HCT116 (cell line): ENCODE measurements at regions not wholly inside any gene's neighbourhood (a gene's known extent, or its start where the extent isn't known, plus 50 kb on each side); places are given as distances from the start of the nearest gene placed in this dataset.

Source experiments
- ATAC-seq: fragments of 200-7000 bp; cut with Tn5 transposase; 2 replicates; pipeline ENCODE4 v1.9.1; 2020; ENCODE audit warnings: mild to moderate bottlenecking, moderate library complexity
- BruUV-seq: library from RNA; stranded (reverse); fragments of 400-500 nt; replicated peaks from 2 replicates; lab custom pipeline; 2021; lab: Mats Ljungman, UMichigan
- CTCF ChIA-PET: fragments of 300-600 bp; sonication (Branson Sonifier 250); formaldehyde crosslinking; loops from one replicate; lab custom pipeline; 2021; ENCODE audit warnings: antibody characterized with exemption; lab: Charles Lee
- POLR2A ChIA-PET: fragments of 300-600, 350-600 bp; sonication (Branson Sonifier 250); formaldehyde crosslinking; loops from one replicate; lab custom pipeline; 2021; ENCODE audit warnings: antibody characterized with exemption; lab: Charles Lee
- RAD21 ChIA-PET, 2 experiments: fragments of 300-600 bp; sonication (Branson Sonifier 250); formaldehyde crosslinking; loops; one replicate each; lab custom pipeline; 2023; ENCODE audit warnings: low total read pairs in 2 of 2; ENCODE audit not compliant: uncharacterized antibody in 2 of 2, unreplicated experiment in 2 of 2, low non-redundant PET in 1 of 2; lab: Charles Lee
- DNase-seq: peaks from one replicate; pipeline ENCODE4 v3.0.0-alpha.2; 2010; ENCODE audit warnings: low read depth, low spot score
- H2AFZ ChIP-seq: fragments of 200-600 bp; shearing (Covaris generic), sonication (generic); 2 replicates; pipeline ENCODE4 v1.6.1; 2017; ENCODE audit warnings: low read depth, mixed run types, mixed read lengths, antibody characterized with exemption, low read length; ENCODE audit not compliant: poor library complexity, severe bottlenecking
- H3K27ac ChIP-seq: 2 replicates; pipeline ENCODE4 v1.5.1; 2012; ENCODE audit warnings: low read depth, low read length
- H3K27me3 ChIP-seq: fragments of 200-600 bp; sonication (generic); 2 replicates; pipeline ENCODE4 v1.6.1; 2016; ENCODE audit warnings: mixed run types, low read length, mixed read lengths; ENCODE audit not compliant: insufficient read depth
- H3K36me3 ChIP-seq, 2 experiments: fragments of 200-500 bp in 1 of 2; fragments of 200-600 bp in 1 of 2; sonication (Bioruptor generic) in 1 of 2; sonication (generic) in 1 of 2; 2 replicates each; pipeline versions ENCODE4 v1.5.1 to v1.6.1; 2014 to 2016; ENCODE audit warnings: low read length in 2 of 2, inconsistent platforms in 1 of 2, mixed read lengths in 1 of 2, mixed run types in 1 of 2; ENCODE audit not compliant: insufficient read depth in 2 of 2, control insufficient read depth in 1 of 2
- H3K4me1 ChIP-seq, 2 experiments: fragments of 200-600 bp in 1 of 2; sonication (generic) in 1 of 2; 2 replicates each; pipeline versions ENCODE4 v1.5.1 to v1.6.1; 2012 to 2017; ENCODE audit warnings: low read length in 2 of 2, inconsistent platforms in 1 of 2, mild to moderate bottlenecking in 1 of 2, mixed read lengths in 1 of 2, mixed run types in 1 of 2, moderate library complexity in 1 of 2; ENCODE audit not compliant: insufficient read depth in 2 of 2, control insufficient read depth in 1 of 2
- H3K4me2 ChIP-seq: fragments of 200-600 bp; sonication (generic); 2 replicates; pipeline ENCODE4 v1.6.1; 2017; ENCODE audit warnings: mixed run types, low read length, mixed read lengths
- H3K4me3 ChIP-seq, 2 experiments: fragments of 200-600 bp in 1 of 2; sonication (generic) in 1 of 2; replicated peaks in 1 of 2; 2 replicates each; pipeline ENCODE4 v1.5.1; 2011 to 2016; ENCODE audit warnings: low read length in 2 of 2, control low read depth in 1 of 2, low read depth in 1 of 2, mild to moderate bottlenecking in 1 of 2, mixed read lengths in 1 of 2, mixed run types in 1 of 2
- H3K79me2 ChIP-seq: fragments of 200-600 bp; sonication (generic); 2 replicates; pipeline ENCODE4 v1.6.1; 2017; ENCODE audit warnings: mild to moderate bottlenecking, mixed run types, low read length, moderate library complexity, mixed read lengths; ENCODE audit not compliant: insufficient read depth
- H3K9ac ChIP-seq: fragments of 200-600 bp; sonication (generic); 2 replicates; pipeline ENCODE4 v1.6.1; 2016; ENCODE audit warnings: low read length, mixed read lengths
- H3K9me2 ChIP-seq: fragments of 200-600 bp; sonication (generic), shearing (Covaris generic); 2 replicates; pipeline ENCODE4 v1.6.1; 2017; ENCODE audit warnings: mixed run types, mild to moderate bottlenecking, moderate library complexity; ENCODE audit not compliant: insufficient read depth
- H3K9me3 ChIP-seq, 2 experiments: fragments of 200-500 bp in 1 of 2; fragments of 200-600 bp in 1 of 2; sonication (Bioruptor generic) in 1 of 2; sonication (generic) in 1 of 2; 2 replicates each; pipeline ENCODE4 v1.6.1; 2014 to 2017; ENCODE audit warnings: low read length in 2 of 2, mixed read lengths in 2 of 2, inconsistent platforms in 1 of 2, low read depth in 1 of 2, mild to moderate bottlenecking in 1 of 2, mixed run types in 1 of 2, moderate library complexity in 1 of 2; ENCODE audit not compliant: control insufficient read depth in 1 of 2, insufficient read depth in 1 of 2
- H4K20me1 ChIP-seq: fragments of 200-600 bp; sonication (generic), shearing (Covaris generic); 2 replicates; pipeline ENCODE4 v1.6.1; 2017; ENCODE audit warnings: mixed run types, mild to moderate bottlenecking, moderate library complexity; ENCODE audit not compliant: insufficient read depth
- ATF3 ChIP-seq: IDR thresholded peaks from 2 replicates; pipeline ENCODE4 v1.6.1; 2012
- CTCF ChIP-seq, 3 experiments: fragments of 200-600 bp in 1 of 3; sonication (generic) in 1 of 3; IDR thresholded peaks in 2 of 3; conservative IDR thresholded peaks in 1 of 3; 2 replicates each; pipeline ENCODE4 v1.5.1; 2012 to 2017; ENCODE audit warnings: low read depth in 2 of 3, low read length in 2 of 3, antibody characterized with exemption in 1 of 3, borderline replicate concordance in 1 of 3, control low read depth in 1 of 3, mild to moderate bottlenecking in 1 of 3, mixed read lengths in 1 of 3, mixed run types in 1 of 3, moderate library complexity in 1 of 3; ENCODE audit not compliant: insufficient read depth in 1 of 3
- EGR1 ChIP-seq: IDR thresholded peaks from 2 replicates; pipeline ENCODE4 v1.6.1; 2012; ENCODE audit warnings: low read depth
- EZH2 ChIP-seq: fragments of 200-600 bp; sonication (generic); IDR thresholded peaks from 2 replicates; pipeline ENCODE4 v1.6.1; 2017; ENCODE audit warnings: antibody characterized with exemption, mixed run types
- EZH2phosphoT487 ChIP-seq: fragments of 200-600 bp; IDR thresholded peaks from 2 replicates; pipeline ENCODE4 v1.6.1; 2018; ENCODE audit warnings: antibody characterized with exemption, borderline replicate concordance
- JUND ChIP-seq: IDR thresholded peaks from 2 replicates; pipeline ENCODE4 v1.6.1; 2012
- POLR2A ChIP-seq: IDR thresholded peaks from 2 replicates; pipeline ENCODE4 v1.7.0; 2011; ENCODE audit warnings: borderline replicate concordance; ENCODE audit not compliant: insufficient read depth, insufficient read length; ENCODE audit errors: extremely low read depth
- POLR2AphosphoS5 ChIP-seq: IDR thresholded peaks from 2 replicates; pipeline ENCODE4 v1.6.1; 2011; ENCODE audit warnings: mild to moderate bottlenecking, low read depth, low read length, moderate library complexity
- RAD21 ChIP-seq: IDR thresholded peaks from 2 replicates; pipeline ENCODE4 v1.6.1; 2012; ENCODE audit warnings: low read depth, mild to moderate bottlenecking
- REST ChIP-seq: IDR thresholded peaks from 2 replicates; pipeline ENCODE4 v1.6.1; 2012; ENCODE audit warnings: low read depth
- SP1 ChIP-seq: IDR thresholded peaks from 2 replicates; pipeline ENCODE4 v1.6.1; 2012; ENCODE audit warnings: low read depth
- SRF ChIP-seq: IDR thresholded peaks from 2 replicates; pipeline ENCODE4 v1.6.1; 2012; ENCODE audit warnings: low read depth
- TCF7L2 ChIP-seq: IDR thresholded peaks from 2 replicates; pipeline ENCODE4 v1.7.0; 2011; ENCODE audit warnings: borderline replicate concordance, inconsistent platforms; ENCODE audit not compliant: insufficient read depth, insufficient read length; ENCODE audit errors: extremely low read depth
- YY1 ChIP-seq: IDR thresholded peaks from 2 replicates; pipeline ENCODE4 v1.6.1; 2011; ENCODE audit warnings: low read length, low read depth, moderate library complexity, mild to moderate bottlenecking; ENCODE audit not compliant: insufficient replicate concordance; ENCODE audit errors: extremely low read depth
- ZBTB33 ChIP-seq: IDR thresholded peaks from 2 replicates; pipeline ENCODE4 v1.6.1; 2011; ENCODE audit warnings: mild to moderate bottlenecking, low read length, moderate library complexity; ENCODE audit not compliant: insufficient replicate concordance; ENCODE audit errors: extremely low read depth
- ZNF274 ChIP-seq: fragments of 200-500 bp; sonication (Bioruptor generic); IDR thresholded peaks from 2 replicates; pipeline ENCODE4 v1.6.1; 2014; ENCODE audit warnings: mild to moderate bottlenecking, low read depth, low read length, inconsistent platforms
- intact Hi-C: fragments of 100-400 bp; cut with micrococcal nuclease; formaldehyde crosslinking; loops from 2 replicates; pipeline ENCODE4 v1.10.0; 2022

GRCh38 chr16:64346080-64346479 is 775.8 kb downstream of the CDH11 start:
- Histone ChIP-seq H3K79me2 (no peaks in the 10 kb centered on the region), H3K27me3 (no peaks in the 10 kb centered on the region), H3K36me3 (no peaks in the 10 kb centered on the region), H3K4me1 (no peaks in the 10 kb centered on the region), H3K9me2 (no peaks in the 10 kb centered on the region), H4K20me1 (no peaks in the 10 kb centered on the region), H3K9me3 (peaks cover 0 to 14% of the 10 kb centered on the region in 2 experiments; a peak in 2 of 4 replicates), H3K4me2 (no peak overlapping the region), H2AFZ (no peak overlapping the region), H3K4me3 (no peak overlapping the region), H3K9ac (no peak overlapping the region), H3K27ac (no peak overlapping the region)
- CTCF ChIA-PET, result no interaction called here
- RAD21 ChIA-PET, result no interaction called here
- intact Hi-C loops, result no loop called here
- BruUV-seq, result no TSS peak
- ATAC-seq (no peak), DNase-seq (no peak)
- TF ChIP-seq SRF, result no peak
- no peak for TF ChIP-seq POLR2A
- no peak for TF ChIP-seq YY1
- no peak for TF ChIP-seq ZNF274
- no peak for TF ChIP-seq REST
- no peak for TF ChIP-seq POLR2AphosphoS5
- no peak for TF ChIP-seq TCF7L2
- no peak for TF ChIP-seq RAD21
- TF ChIP-seq ZBTB33, result no peak
- TF ChIP-seq EZH2, result no peak
- TF ChIP-seq JUND, result no peak
- TF ChIP-seq SP1, result no peak
- no peak for TF ChIP-seq EZH2phosphoT487
- TF ChIP-seq CTCF (IDR thresholded peaks at IDR 0.05 in 2 of 3, conservative IDR thresholded peaks at IDR 0.05 in 1 of 3; ENCODE audit: borderline replicate concordance in 1 of 3, insufficient read depth in 1 of 3, low read depth in 2 of 3, low read length in 2 of 3), result no peak
- TF ChIP-seq ATF3, result no peak
- no peak for TF ChIP-seq EGR1
- POLR2A ChIA-PET, result no interaction called here
